CD14-positive monocyte (primary cell): ENCODE measurements at regions not wholly inside any gene's neighbourhood (a gene's known extent, or its start where the extent isn't known, plus 50 kb on each side); places are given as distances from the start of the nearest gene placed in this dataset.

Source experiments
- DNase-seq, 3 donors: peaks; one replicate each; pipeline ENCODE4 v3.0.0-alpha.2; 2011 to 2022
- H2AFZ ChIP-seq: 2 replicates; pipeline ENCODE4 v1.6.0; 2012; ENCODE audit warnings: mild to moderate bottlenecking, low read depth, low read length, inconsistent platforms; ENCODE audit not compliant: insufficient read depth, poor library complexity, severe bottlenecking
- H3K27ac ChIP-seq, 2 donors: 1 replicate in 1 of 2; 2 replicates in 1 of 2; pipeline ENCODE4 v1.5.1; 2012 to 2013; ENCODE audit warnings: low read length in 2 of 2, control low read depth in 1 of 2, inconsistent platforms in 1 of 2, low read depth in 1 of 2, mild to moderate bottlenecking in 1 of 2
- H3K27me3 ChIP-seq, 2 donors: one replicate each; pipeline versions ENCODE4 v1.6.0 to v1.6.1; 2011 to 2013; ENCODE audit warnings: low read length in 2 of 2; ENCODE audit not compliant: control insufficient read depth in 2 of 2, insufficient read depth in 2 of 2
- H3K36me3 ChIP-seq, 2 donors: replicated peaks in 1 of 2; 1 replicate in 1 of 2; 2 replicates in 1 of 2; pipeline versions ENCODE4 v1.5.1 to v1.6.1; 2012 to 2013; ENCODE audit warnings: low read length in 2 of 2, control low read depth in 1 of 2, inconsistent platforms in 1 of 2, mild to moderate bottlenecking in 1 of 2; ENCODE audit not compliant: insufficient read depth in 2 of 2, control insufficient read depth in 1 of 2
- H3K4me1 ChIP-seq, 2 donors: 1 replicate in 1 of 2; 2 replicates in 1 of 2; pipeline versions ENCODE4 v1.5.1 to v1.6.1; 2012 to 2013; ENCODE audit warnings: low read length in 2 of 2, control low read depth in 1 of 2, inconsistent platforms in 1 of 2, mild to moderate bottlenecking in 1 of 2, moderate library complexity in 1 of 2; ENCODE audit not compliant: insufficient read depth in 2 of 2, control insufficient read depth in 1 of 2
- H3K4me2 ChIP-seq: replicated peaks from 2 replicates; pipeline ENCODE3; 2012; ENCODE audit warnings: low read length, moderate library complexity, mild to moderate bottlenecking; ENCODE audit not compliant: poor library complexity, severe bottlenecking; ENCODE audit errors: extremely low read depth
- H3K4me3 ChIP-seq, 3 experiments: fragments of 200-600 bp in 1 of 3; sonication (generic) in 1 of 3; replicated peaks in 1 of 3; 1 replicate in 2 of 3; 2 replicates in 1 of 3; pipeline ENCODE4 v1.5.1; 2011 to 2013; ENCODE audit warnings: low read length in 3 of 3, mild to moderate bottlenecking in 3 of 3, control low read depth in 2 of 3, low read depth in 2 of 3, inconsistent platforms in 1 of 3, moderate library complexity in 1 of 3
- H3K79me2 ChIP-seq: 2 replicates; pipeline ENCODE4 v1.6.0; 2012; ENCODE audit warnings: mild to moderate bottlenecking, control low read depth, inconsistent platforms, low read length, moderate library complexity; ENCODE audit not compliant: insufficient read depth
- H3K9ac ChIP-seq: 2 replicates; pipeline ENCODE4 v1.6.0; 2017; ENCODE audit warnings: low read length, mild to moderate bottlenecking; ENCODE audit not compliant: insufficient read depth, poor library complexity, severe bottlenecking
- H3K9me3 ChIP-seq, 2 donors: replicated peaks in 1 of 2; 1 replicate in 1 of 2; 2 replicates in 1 of 2; pipeline versions ENCODE4 v1.5.1 to v1.6.1; 2012 to 2013; ENCODE audit warnings: low read length in 2 of 2, control low read depth in 1 of 2; ENCODE audit not compliant: control insufficient read depth in 1 of 2, insufficient read depth in 1 of 2
- H4K20me1 ChIP-seq: 2 replicates; pipeline ENCODE4 v1.6.0; 2012; ENCODE audit warnings: mild to moderate bottlenecking, low read length, control low read depth, moderate library complexity; ENCODE audit not compliant: insufficient read depth
- H3K27ac Mint-ChIP-seq, 7 donors: one replicate each; pipeline ENCODE4 v1.8.0; 2020; ENCODE audit warnings: mild to moderate bottlenecking in 7 of 7, mixed read lengths in 7 of 7, moderate library complexity in 6 of 7, inconsistent platforms in 2 of 7
- H3K27me3 Mint-ChIP-seq, 3 donors: one replicate each; pipeline ENCODE4 v1.8.0; 2021 to 2022; ENCODE audit warnings: low read depth in 3 of 3, mild to moderate bottlenecking in 3 of 3, mixed read lengths in 3 of 3, moderate library complexity in 3 of 3, inconsistent platforms in 1 of 3
- H3K36me3 Mint-ChIP-seq, 2 donors: one replicate each; pipeline ENCODE4 v1.8.0; 2020; ENCODE audit warnings: mixed read lengths in 2 of 2, inconsistent platforms in 1 of 2, mild to moderate bottlenecking in 1 of 2
- H3K4me1 Mint-ChIP-seq: one replicate; pipeline ENCODE4 v1.8.0; 2020; ENCODE audit warnings: mild to moderate bottlenecking, mixed read lengths
- H3K4me3 Mint-ChIP-seq, 2 donors: one replicate each; pipeline ENCODE4 v1.8.0; 2020; ENCODE audit warnings: mild to moderate bottlenecking in 2 of 2, mixed read lengths in 2 of 2, moderate library complexity in 1 of 2
- H3K9me3 Mint-ChIP-seq, 7 donors: one replicate each; pipeline ENCODE4 v1.8.0; 2020 to 2022; ENCODE audit warnings: mixed read lengths in 7 of 7, mild to moderate bottlenecking in 6 of 7, moderate library complexity in 6 of 7, inconsistent platforms in 2 of 7
- CTCF ChIP-seq: fragments of 200-600 bp; IDR thresholded peaks from one replicate; pipeline ENCODE4 v1.8.0; 2022; ENCODE audit warnings: antibody characterized with exemption, mild to moderate bottlenecking
- WGBS: methylation state at CpG from one replicate; pipeline ENCODE4 v1.1.5; 2013; ENCODE audit warnings: missing lambda C conversion rate; ENCODE audit not compliant: insufficient coverage; 5-methylcytosine and 5-hydroxymethylcytosine counted together
- intact Hi-C, 2 donors: fragments of 100-400 bp; cut with micrococcal nuclease; formaldehyde crosslinking; loops; one replicate each; pipeline versions ENCODE4 v1.15.0 to v1.15.1; 2023

GRCh38 chr6:117195728-117196127, 69.6 kb upstream of the VGLL2 start:
- intact Hi-C loops: no loop called here

GRCh38 chr6:117200067-117200466, 65.3 kb upstream of the VGLL2 start:
- WGBS: no CpG with 5 or more reads among the region's 2 CpGs
- H3K4me3 Mint-ChIP-seq: no peak overlapping the region
- Histone ChIP-seq H3K4me3 (no peak overlapping the region), H3K4me1 (no peaks in the 10 kb centered on the region), H3K36me3 (no peaks in the 10 kb centered on the region), H3K27ac (no peak overlapping the region), H3K9me3 (no peaks in the 10 kb centered on the region), H4K20me1 (no peaks in the 10 kb centered on the region), H3K27me3 (no peaks in the 10 kb centered on the region), H2AFZ (no peak overlapping the region), H3K79me2 (no peaks in the 10 kb centered on the region), H3K9ac (no peak overlapping the region), H3K4me2 (no peak overlapping the region)
- H3K27ac Mint-ChIP-seq: no peak overlapping the region
- H3K4me1 Mint-ChIP-seq: no peaks in the 10 kb centered on the region
- peaks cover 0 to 2% (median 0%) of the 10 kb centered on the region in 7 donors for H3K9me3 Mint-ChIP-seq
- DNase-seq: no peak
- intact Hi-C loops: no loop called here
- no peak for TF ChIP-seq CTCF
- peaks cover 0 to 3% (median 0%) of the 10 kb centered on the region in 3 donors for H3K27me3 Mint-ChIP-seq
- H3K36me3 Mint-ChIP-seq: no peaks in the 10 kb centered on the region

More at GRCh38 chr6:117195728-117196127, 69.6 kb upstream of the VGLL2 start:
- Histone ChIP-seq H3K27ac (no peak overlapping the region), H3K36me3 (no peaks in the 10 kb centered on the region), H4K20me1 (no peaks in the 10 kb centered on the region), H2AFZ (no peak overlapping the region), H3K79me2 (no peaks in the 10 kb centered on the region), H3K4me3 (no peak overlapping the region), H3K9ac (no peak overlapping the region), H3K4me2 (no peak overlapping the region), H3K27me3 (no peaks in the 10 kb centered on the region), H3K9me3 (no peaks in the 10 kb centered on the region), H3K4me1 (no peaks in the 10 kb centered on the region)
- Mint-ChIP-seq H3K27ac (no peak overlapping the region), H3K4me1 (no peaks in the 10 kb centered on the region), H3K4me3 (no peak overlapping the region), H3K9me3 (peaks cover 0 to 2% (median 0%) of the 10 kb centered on the region in 7 donors), H3K27me3 (no peaks in the 10 kb centered on the region), H3K36me3 (no peaks in the 10 kb centered on the region)
- TF ChIP-seq CTCF: no peak
- no peak for DNase-seq
- 41% methylated on average over 3 of the region's 3 CpGs for WGBS
